ENCODE measurements at regions not wholly inside any gene's neighbourhood (a gene's known extent, or its start where the extent isn't known, plus 50 kb on each side); places are given as distances from the start of the nearest gene placed in this dataset.

DNA sequence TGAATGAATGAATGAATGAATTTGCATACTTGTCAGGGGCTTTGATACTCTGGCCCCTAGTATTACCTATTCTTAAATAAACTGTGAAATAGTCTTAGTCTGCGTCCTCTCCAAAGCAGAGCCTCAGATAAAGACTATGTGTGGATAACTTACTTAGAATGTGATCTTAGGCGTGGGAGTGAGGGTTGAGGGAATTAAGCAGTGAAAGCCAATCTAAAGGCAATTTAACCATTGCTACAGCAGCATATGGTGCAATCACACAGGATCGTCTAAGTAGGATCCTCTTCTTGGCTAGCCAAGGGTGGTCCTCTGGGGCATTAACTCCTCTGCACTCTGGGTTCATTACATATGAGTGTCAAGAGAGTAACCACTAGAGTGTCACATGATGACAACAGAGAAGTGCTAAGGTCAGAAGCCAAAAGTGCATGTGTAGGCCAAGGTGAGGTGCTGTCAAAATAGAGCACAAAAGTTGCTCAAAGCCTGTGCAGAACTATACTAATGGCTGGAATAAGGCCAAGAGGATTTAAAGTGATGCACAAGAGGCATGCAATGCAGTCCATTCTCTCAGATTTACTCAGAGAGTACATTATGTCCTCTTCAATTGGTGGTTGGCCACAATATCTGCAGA lies 274.4 kb upstream of the SEMA6A start:
- no peak overlapping the region for H3K4me2 ChIP-seq
- 14% methylated on average over 3 of the region's 3 CpGs for WGBS (ENCODE audit: missing lambda C conversion rate)
- no peak for FAIRE-seq
- no peak for DNase-seq (ENCODE audit: low read depth in 1 of 2, low spot score in 1 of 2)
- no peaks in the 10 kb centered on the region for H3K4me1 ChIP-seq
- CTCF ChIA-PET, result no interaction called here
- no peak overlapping the region for H3K27ac ChIP-seq
- H3K9me3 ChIP-seq, result no peaks in the 10 kb centered on the region
- POLR2A ChIA-PET, result no interaction called here
- no peak overlapping the region for H3K4me3 ChIP-seq
- TF ChIP-seq TP53 (CRISPR knock-in tag; IDR thresholded peaks at IDR 0.05) (no peak), RFX5 (IDR thresholded peaks at IDR 0.05) (no peak), PHF8 (IDR thresholded peaks at IDR 0.05; ENCODE audit: borderline replicate concordance, low read depth) (no peak), HOXA7 (CRISPR knock-in tag; IDR thresholded peaks at IDR 0.05) (no peak), CBX8 (IDR thresholded peaks at IDR 0.05) (no peak), KDM1A (IDR thresholded peaks at IDR 0.05; ENCODE audit: low read depth) (no peak)
- TF ChIP-seq, protein P1, sequence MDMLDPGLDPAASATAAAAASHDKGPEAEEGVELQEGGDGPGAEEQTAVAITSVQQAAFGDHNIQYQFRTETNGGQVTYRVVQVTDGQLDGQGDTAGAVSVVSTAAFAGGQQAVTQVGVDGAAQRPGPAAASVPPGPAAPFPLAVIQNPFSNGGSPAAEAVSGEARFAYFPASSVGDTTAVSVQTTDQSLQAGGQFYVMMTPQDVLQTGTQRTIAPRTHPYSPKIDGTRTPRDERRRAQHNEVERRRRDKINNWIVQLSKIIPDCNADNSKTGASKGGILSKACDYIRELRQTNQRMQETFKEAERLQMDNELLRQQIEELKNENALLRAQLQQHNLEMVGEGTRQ (IDR thresholded peaks at IDR 0.05), result no peak
- TF ChIP-seq, protein P2, sequence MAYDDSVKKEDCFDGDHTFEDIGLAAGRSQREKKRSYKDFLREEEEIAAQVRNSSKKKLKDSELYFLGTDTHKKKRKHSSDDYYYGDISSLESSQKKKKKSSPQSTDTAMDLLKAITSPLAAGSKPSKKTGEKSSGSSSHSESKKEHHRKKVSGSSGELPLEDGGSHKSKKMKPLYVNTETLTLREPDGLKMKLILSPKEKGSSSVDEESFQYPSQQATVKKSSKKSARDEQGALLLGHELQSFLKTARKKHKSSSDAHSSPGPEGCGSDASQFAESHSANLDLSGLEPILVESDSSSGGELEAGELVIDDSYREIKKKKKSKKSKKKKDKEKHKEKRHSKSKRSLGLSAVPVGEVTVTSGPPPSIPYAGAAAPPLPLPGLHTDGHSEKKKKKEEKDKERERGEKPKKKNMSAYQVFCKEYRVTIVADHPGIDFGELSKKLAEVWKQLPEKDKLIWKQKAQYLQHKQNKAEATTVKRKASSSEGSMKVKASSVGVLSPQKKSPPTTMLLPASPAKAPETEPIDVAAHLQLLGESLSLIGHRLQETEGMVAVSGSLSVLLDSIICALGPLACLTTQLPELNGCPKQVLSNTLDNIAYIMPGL (CRISPR knock-in tag; IDR thresholded peaks at IDR 0.05; ENCODE audit: borderline replicate concordance), result no peak
- TF ChIP-seq, protein P3, sequence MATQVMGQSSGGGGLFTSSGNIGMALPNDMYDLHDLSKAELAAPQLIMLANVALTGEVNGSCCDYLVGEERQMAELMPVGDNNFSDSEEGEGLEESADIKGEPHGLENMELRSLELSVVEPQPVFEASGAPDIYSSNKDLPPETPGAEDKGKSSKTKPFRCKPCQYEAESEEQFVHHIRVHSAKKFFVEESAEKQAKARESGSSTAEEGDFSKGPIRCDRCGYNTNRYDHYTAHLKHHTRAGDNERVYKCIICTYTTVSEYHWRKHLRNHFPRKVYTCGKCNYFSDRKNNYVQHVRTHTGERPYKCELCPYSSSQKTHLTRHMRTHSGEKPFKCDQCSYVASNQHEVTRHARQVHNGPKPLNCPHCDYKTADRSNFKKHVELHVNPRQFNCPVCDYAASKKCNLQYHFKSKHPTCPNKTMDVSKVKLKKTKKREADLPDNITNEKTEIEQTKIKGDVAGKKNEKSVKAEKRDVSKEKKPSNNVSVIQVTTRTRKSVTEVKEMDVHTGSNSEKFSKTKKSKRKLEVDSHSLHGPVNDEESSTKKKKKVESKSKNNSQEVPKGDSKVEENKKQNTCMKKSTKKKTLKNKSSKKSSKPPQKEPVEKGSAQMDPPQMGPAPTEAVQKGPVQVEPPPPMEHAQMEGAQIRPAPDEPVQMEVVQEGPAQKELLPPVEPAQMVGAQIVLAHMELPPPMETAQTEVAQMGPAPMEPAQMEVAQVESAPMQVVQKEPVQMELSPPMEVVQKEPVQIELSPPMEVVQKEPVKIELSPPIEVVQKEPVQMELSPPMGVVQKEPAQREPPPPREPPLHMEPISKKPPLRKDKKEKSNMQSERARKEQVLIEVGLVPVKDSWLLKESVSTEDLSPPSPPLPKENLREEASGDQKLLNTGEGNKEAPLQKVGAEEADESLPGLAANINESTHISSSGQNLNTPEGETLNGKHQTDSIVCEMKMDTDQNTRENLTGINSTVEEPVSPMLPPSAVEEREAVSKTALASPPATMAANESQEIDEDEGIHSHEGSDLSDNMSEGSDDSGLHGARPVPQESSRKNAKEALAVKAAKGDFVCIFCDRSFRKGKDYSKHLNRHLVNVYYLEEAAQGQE (IDR thresholded peaks at IDR 0.05), result no peak
- ATAC-seq, result no peak

DNA sequence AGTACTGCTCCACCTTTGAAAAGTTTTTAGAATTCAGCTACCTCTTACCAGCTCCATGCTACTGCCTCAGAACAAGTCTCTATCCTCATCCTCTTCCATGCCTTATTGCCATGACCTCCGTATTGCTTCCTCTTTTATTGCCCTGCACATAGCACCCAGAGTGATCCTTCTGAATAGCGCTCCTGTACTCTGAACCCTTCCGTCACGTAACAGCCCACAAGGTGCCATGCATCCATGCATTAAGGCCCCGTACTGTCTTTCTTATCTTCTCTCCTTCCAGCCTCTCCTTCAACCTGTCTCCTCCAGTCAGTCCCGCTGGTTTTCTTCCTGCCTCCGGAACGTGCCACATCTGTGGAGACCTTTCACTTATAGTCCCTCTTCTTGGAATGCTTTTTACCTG lies 273.3 kb upstream of the SEMA6A start:
- ChIA-PET CTCF (no interaction called here), POLR2A (no interaction called here)
- WGBS (ENCODE audit: missing lambda C conversion rate), result 31% methylated on average over 8 of the region's 8 CpGs
- H3K4me3 ChIP-seq, result no peak overlapping the region
- no peak for TF ChIP-seq MAZ (IDR thresholded peaks at IDR 0.05; ENCODE audit: borderline replicate concordance, low read depth, low read length)
- TF ChIP-seq, protein P4, sequence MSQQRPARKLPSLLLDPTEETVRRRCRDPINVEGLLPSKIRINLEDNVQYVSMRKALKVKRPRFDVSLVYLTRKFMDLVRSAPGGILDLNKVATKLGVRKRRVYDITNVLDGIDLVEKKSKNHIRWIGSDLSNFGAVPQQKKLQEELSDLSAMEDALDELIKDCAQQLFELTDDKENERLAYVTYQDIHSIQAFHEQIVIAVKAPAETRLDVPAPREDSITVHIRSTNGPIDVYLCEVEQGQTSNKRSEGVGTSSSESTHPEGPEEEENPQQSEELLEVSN (IDR thresholded peaks at IDR 0.05; ENCODE audit: borderline replicate concordance, low read depth), result no peak
- TF ChIP-seq CBX2 (IDR thresholded peaks at IDR 0.05; ENCODE audit: borderline replicate concordance, low read depth), result no peak
- TF ChIP-seq SMC3 (IDR thresholded peaks at IDR 0.05), result no peak
- no peak for TF ChIP-seq RFX5 (IDR thresholded peaks at IDR 0.05)
- TF ChIP-seq JUNB (IDR thresholded peaks at IDR 0.05), result no peak
- TF ChIP-seq, protein P3 (IDR thresholded peaks at IDR 0.05), result no peak
- no peak for TF ChIP-seq CEBPB (IDR thresholded peaks at IDR 0.05)
- TF ChIP-seq FOSB (CRISPR knock-in tag; IDR thresholded peaks at IDR 0.05), result no peak
- TF ChIP-seq NFE2L2 (conservative IDR thresholded peaks at IDR 0.05; ENCODE audit: low read length), result no peak
- no peak for TF ChIP-seq FOXS1 (CRISPR knock-in tag; IDR thresholded peaks at IDR 0.05)
- TF ChIP-seq ZNF302 (CRISPR knock-in tag; IDR thresholded peaks at IDR 0.05), result no peak
- TF ChIP-seq BHLHE40 (IDR thresholded peaks at IDR 0.05; ENCODE audit: low read depth, low read length), result no peak
- no peak for TF ChIP-seq ZC3H11A (IDR thresholded peaks at IDR 0.05)
- no peak for TF ChIP-seq CHD2 (IDR thresholded peaks at IDR 0.05; ENCODE audit: low read length, partially characterized antibody)
- no peak for TF ChIP-seq TP53 (CRISPR knock-in tag; IDR thresholded peaks at IDR 0.05)
- TF ChIP-seq HOXB13 (CRISPR knock-in tag; IDR thresholded peaks at IDR 0.05; ENCODE audit: low read depth), result no peak
- TF ChIP-seq TFCP2L1 (CRISPR knock-in tag; IDR thresholded peaks at IDR 0.05), result no peak
- no peak for TF ChIP-seq HDAC2 (IDR thresholded peaks at IDR 0.05)
- H3K4me2 ChIP-seq, result no peak overlapping the region
- H3K4me1 ChIP-seq, result no peaks in the 10 kb centered on the region
- FAIRE-seq (no peak), DNase-seq (ENCODE audit: low read depth in 1 of 2, low spot score in 1 of 2) (no peak), ATAC-seq (no peak)
- H3K27ac ChIP-seq, result no peak overlapping the region
- H3K9me3 ChIP-seq, result no peaks in the 10 kb centered on the region
